ENCODE measurements at regions not wholly inside any gene's neighbourhood (a gene's known extent, or its start where the extent isn't known, plus 50 kb on each side); places are given as distances from the start of the nearest gene placed in this dataset.

DNA sequence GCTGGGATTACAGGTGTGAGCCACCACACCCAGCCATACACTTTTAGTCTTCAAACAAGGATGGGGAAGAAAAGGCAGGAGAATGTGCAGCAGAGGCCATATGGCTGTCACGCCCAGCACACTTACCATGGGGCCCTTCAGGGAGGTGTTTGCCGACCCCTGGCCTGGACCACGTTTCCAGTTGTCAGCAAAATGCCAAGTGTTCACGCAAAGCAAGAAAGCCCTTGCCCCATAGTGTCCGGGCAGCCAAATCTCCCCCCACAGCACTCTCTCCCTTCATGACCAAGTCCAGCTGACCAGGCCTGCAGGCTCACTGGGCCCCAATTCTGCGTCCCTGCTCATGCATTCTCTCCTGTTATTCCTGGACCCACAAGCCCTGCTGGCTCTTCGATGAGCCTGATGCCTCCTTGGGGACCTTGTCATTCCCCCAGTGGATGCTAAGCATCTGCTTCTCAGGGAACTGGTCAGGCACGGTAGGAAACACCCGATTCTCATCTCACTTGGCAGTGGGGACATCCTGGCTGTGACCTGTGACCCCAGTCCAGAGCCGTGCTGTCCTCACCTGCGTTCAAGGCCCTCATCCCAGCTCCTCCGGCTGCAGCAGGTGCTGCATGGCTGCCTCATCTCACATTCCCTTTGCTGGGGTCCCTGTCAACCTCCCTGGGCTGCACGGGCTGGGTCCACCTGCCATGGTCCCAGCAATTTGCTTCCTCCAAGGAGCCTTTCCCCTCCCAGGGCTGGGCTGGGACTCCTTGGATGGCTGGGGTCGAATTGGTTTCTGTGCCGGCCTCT lies 96.4 kb downstream of the CTTN start:
- peaks cover 0 to 7% (median 3%) of the 10 kb centered on the region in 3 donors for H3K27me3 ChIP-seq (ENCODE audit: control insufficient read depth in 3 of 3, insufficient read depth in 3 of 3, low read length in 3 of 3)
- no peak overlapping the region for H3K4me3 ChIP-seq (ENCODE audit: low read length in 3 of 3)
- peaks cover 0 to 7% (median 6%) of the 10 kb centered on the region in 3 donors for H3K9me3 ChIP-seq (ENCODE audit: control insufficient read depth in 3 of 3, low read length in 3 of 3)
- H3K36me3 ChIP-seq (ENCODE audit: control insufficient read depth in 3 of 3, insufficient read depth in 3 of 3, low read length in 3 of 3): no peaks in the 10 kb centered on the region
- H3K4me1 ChIP-seq (ENCODE audit: control insufficient read depth in 3 of 3, insufficient read depth in 3 of 3, low read length in 3 of 3): no peaks in the 10 kb centered on the region
- no peak overlapping the region for H3K9ac ChIP-seq (ENCODE audit: low read depth in 1 of 3, low read length in 3 of 3)
- no peak overlapping the region for H3K27ac ChIP-seq (ENCODE audit: low read depth, low read length)

DNA sequence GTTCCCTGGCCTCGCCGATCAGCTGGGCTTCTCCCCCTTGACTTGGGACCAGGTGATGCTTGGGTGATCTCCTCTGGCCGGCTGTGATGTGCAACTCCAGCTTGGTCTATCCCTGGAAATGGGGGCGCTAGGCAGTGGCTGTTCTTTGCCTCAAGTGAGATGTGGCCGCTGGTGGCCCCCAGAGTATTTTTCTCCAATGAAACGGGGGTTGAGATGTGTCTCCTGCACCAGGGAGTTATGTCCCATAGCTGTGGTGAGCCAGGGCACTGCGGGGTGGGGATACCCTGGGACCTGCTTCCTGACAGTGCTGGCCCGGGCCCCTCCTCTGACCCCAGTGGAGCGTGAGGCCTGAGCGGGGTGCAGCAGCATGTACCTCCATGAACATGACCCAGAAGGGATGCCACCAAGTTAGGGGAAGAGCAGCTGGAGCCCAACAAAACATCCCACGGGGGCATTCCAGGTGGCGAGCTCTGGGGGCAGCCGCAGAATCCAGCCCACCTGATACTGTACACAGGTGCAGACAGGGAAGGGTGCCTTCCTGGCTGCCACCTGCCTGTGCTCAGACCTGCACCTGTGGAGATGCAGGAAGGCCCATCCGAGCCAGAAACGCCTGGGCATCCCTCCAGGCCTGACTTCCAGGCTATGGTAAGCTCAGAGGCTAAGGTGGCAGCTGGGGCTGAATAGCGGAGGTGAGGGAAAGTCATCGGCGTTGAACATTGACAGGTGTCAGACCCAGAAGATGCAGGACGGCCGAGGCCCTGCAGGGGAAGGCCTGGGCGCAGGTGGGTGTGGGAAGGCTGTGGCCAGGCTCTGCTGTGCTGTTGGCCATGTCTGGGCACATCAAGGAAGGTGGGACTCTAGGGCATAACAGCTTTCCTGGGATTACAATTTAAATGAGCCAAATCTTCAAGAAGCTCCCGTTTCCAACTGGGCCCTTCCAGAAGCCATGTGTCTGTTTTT lies 97.3 kb downstream of the CTTN start:
- no peak overlapping the region for H3K9ac ChIP-seq (ENCODE audit: low read depth in 1 of 3, low read length in 3 of 3)
- no peaks in the 10 kb centered on the region for H3K36me3 ChIP-seq (ENCODE audit: control insufficient read depth in 3 of 3, insufficient read depth in 3 of 3, low read length in 3 of 3)
- no peak overlapping the region for H3K4me3 ChIP-seq (ENCODE audit: low read length in 3 of 3)
- H3K27ac ChIP-seq (ENCODE audit: low read depth, low read length): no peak overlapping the region
- peaks cover 0 to under 1% (median 0%) of the 10 kb centered on the region in 3 donors for H3K4me1 ChIP-seq (ENCODE audit: control insufficient read depth in 3 of 3, insufficient read depth in 3 of 3, low read length in 3 of 3)
- peaks cover 0 to 10% (median 3%) of the 10 kb centered on the region in 3 donors for H3K27me3 ChIP-seq (ENCODE audit: control insufficient read depth in 3 of 3, insufficient read depth in 3 of 3, low read length in 3 of 3)
- peaks cover 0 to 7% (median 4%) of the 10 kb centered on the region in 3 donors for H3K9me3 ChIP-seq (ENCODE audit: control insufficient read depth in 3 of 3, low read length in 3 of 3)

DNA sequence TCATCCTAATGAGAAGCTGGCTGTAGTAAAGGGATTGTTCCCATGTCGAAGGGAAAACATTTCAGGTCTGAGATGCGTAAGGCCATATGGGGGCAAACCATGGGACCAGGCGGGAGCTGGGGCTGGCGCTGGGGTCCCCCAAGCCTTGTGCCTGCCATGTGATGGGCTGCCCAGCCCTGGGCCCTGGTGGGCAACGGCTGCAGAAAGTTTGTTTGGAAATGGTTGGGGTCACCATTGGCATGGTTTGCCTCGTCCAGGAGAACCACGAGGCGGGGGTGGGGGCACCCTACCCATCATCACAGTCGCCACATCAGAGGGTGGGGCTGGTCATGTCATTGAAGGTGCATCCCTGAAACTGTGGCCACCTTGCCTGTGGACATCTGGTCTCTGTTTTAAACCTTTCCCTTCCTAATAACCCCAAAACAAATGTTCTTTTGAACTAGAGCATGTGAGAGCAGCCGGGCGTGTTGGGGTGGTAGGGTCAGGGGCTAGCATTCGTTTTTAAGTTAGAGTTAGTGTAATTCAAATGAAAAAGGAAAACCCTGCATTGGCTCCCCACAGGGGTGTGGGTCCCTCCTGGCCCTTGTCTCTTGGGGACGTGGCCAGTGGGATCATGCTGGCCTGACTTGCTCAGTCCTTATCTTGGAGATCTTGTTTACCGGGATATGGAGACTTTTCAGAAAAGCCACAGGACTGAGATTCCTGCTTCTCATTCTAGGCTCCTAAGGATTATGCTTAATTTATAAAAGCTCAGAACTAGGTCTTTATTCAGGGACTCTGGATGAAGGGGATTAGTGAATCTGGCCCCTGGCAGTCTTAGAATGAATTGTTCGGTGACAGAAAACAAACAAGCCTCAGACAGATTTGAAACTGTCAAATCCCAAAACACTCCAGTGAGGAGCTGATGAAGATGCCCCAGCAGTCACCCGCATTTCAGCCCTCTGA lies 98.5 kb downstream of the CTTN start:
- Histone ChIP-seq H3K27me3 (ENCODE audit: control insufficient read depth in 3 of 3, insufficient read depth in 3 of 3, low read length in 3 of 3) (peaks cover 0 to 10% (median 3%) of the 10 kb centered on the region in 3 donors), H3K9me3 (ENCODE audit: control insufficient read depth in 3 of 3, low read length in 3 of 3) (peaks cover 0 to under 1% (median 0%) of the 10 kb centered on the region in 3 donors)

DNA sequence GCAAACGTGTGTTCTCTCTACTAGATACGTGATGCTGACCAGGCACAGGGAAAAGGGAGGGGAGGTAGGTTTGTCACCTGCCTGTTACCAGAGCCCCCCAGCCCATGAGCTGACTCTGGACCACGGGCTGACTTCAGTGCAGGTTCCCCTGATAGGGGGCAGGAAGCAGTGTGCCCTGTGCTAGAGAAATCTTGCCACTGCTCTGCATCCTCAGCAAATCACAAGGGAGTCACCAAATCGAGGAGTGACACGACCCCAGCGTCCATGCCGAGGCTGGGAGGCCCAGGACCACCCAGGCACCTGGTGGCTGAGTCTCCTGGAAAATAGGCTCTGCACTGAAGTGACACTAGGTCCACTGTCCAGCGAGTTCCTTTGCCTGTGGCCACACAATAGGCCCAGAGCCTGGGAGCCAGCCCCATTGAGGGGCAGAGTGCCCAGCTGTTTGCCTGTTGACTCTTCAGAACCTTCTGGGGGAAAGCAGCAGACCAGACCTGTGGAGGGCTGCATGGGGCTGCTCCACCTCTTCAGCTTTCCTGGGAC lies 99.3 kb downstream of the CTTN start:
- no peak overlapping the region for H3K27ac ChIP-seq (ENCODE audit: low read depth, low read length)
- H3K27me3 ChIP-seq (ENCODE audit: control insufficient read depth in 3 of 3, insufficient read depth in 3 of 3, low read length in 3 of 3): peaks cover 0 to 16% (median 3%) of the 10 kb centered on the region in 3 donors
- H3K9ac ChIP-seq (ENCODE audit: low read depth in 1 of 3, low read length in 3 of 3): no peak overlapping the region
- H3K9me3 ChIP-seq (ENCODE audit: control insufficient read depth in 3 of 3, low read length in 3 of 3): no peaks in the 10 kb centered on the region
- no peaks in the 10 kb centered on the region for H3K36me3 ChIP-seq (ENCODE audit: control insufficient read depth in 3 of 3, insufficient read depth in 3 of 3, low read length in 3 of 3)
- H3K4me3 ChIP-seq (ENCODE audit: low read length in 3 of 3): no peak overlapping the region
- peaks cover 0 to 5% (median 2%) of the 10 kb centered on the region in 3 donors for H3K4me1 ChIP-seq (ENCODE audit: control insufficient read depth in 3 of 3, insufficient read depth in 3 of 3, low read length in 3 of 3)

More for the DNA sequence above, 98.5 kb downstream of the CTTN start:
- Histone ChIP-seq H3K9ac (ENCODE audit: low read depth in 1 of 3, low read length in 3 of 3) (no peak overlapping the region), H3K36me3 (ENCODE audit: control insufficient read depth in 3 of 3, insufficient read depth in 3 of 3, low read length in 3 of 3) (no peaks in the 10 kb centered on the region), H3K4me3 (ENCODE audit: low read length in 3 of 3) (no peak overlapping the region), H3K27ac (ENCODE audit: low read depth, low read length) (no peak overlapping the region), H3K4me1 (ENCODE audit: control insufficient read depth in 3 of 3, insufficient read depth in 3 of 3, low read length in 3 of 3) (peaks cover 0 to 5% (median 2%) of the 10 kb centered on the region in 3 donors)

- Histone ChIP-seq H3K36me3 (ENCODE audit: control insufficient read depth in 3 of 3, insufficient read depth in 3 of 3, low read length in 3 of 3) (no peaks in the 10 kb centered on the region), H3K4me3 (ENCODE audit: low read length in 3 of 3) (no peak overlapping the region), H3K27me3 (ENCODE audit: control insufficient read depth in 3 of 3, insufficient read depth in 3 of 3, low read length in 3 of 3) (peaks cover 0 to 16% (median 3%) of the 10 kb centered on the region in 3 donors), H3K27ac (ENCODE audit: low read depth, low read length) (no peak overlapping the region), H3K9ac (ENCODE audit: low read depth in 1 of 3, low read length in 3 of 3) (no peak overlapping the region), H3K9me3 (ENCODE audit: control insufficient read depth in 3 of 3, low read length in 3 of 3) (no peaks in the 10 kb centered on the region), H3K4me1 (ENCODE audit: control insufficient read depth in 3 of 3, insufficient read depth in 3 of 3, low read length in 3 of 3) (peaks cover 0 to 5% (median 2%) of the 10 kb centered on the region in 3 donors)
Measured at GRCh38 chr11:70498171-70498571, 99.8 kb downstream of the CTTN start.

DNA sequence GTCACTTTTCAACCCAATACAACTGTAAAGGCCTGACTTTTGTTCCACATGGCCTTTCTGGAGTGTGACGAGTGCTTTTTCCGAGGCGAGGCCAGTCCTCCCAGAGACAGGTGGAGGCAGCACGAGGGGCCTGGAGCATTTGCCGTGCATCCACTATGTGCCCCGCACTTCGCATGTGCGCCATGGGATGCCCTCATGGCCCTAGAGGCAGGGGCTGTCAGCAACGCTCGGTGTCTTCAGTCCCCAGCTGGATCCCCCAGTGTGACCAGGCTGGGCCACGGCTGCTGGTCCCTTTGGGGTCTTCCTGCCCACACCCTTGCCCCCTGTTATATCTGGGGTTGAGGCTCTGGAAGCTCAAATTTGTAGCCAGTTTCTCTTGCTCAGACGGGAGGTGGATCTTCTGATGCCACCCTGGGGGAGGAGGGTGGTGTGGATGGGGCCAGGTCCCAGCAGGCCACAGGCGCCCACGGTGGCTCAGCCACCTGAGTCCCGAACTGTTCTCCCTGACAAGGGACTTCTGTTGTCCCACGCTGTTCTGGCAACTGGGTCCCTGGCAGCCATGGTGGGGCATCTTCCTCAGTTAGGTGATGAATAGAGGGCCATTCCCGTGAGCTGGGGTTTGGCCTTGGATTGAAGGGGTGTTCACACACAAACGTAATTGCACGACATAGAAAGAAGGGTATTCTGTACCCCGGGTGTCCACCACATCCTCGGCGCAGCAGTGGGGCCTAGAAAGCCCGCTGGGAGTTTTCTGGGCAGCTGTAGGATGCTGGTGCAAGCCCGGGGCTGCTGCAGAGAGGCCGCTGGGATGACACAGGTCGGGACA lies 100.9 kb downstream of the CTTN start:
- Histone ChIP-seq H3K4me1 (ENCODE audit: control insufficient read depth in 3 of 3, insufficient read depth in 3 of 3, low read length in 3 of 3) (peaks cover 0 to 5% (median 2%) of the 10 kb centered on the region in 3 donors), H3K9me3 (ENCODE audit: control insufficient read depth in 3 of 3, low read length in 3 of 3) (no peaks in the 10 kb centered on the region), H3K27me3 (ENCODE audit: control insufficient read depth in 3 of 3, insufficient read depth in 3 of 3, low read length in 3 of 3) (peaks cover 0 to 16% (median 10%) of the 10 kb centered on the region in 3 donors), H3K36me3 (ENCODE audit: control insufficient read depth in 3 of 3, insufficient read depth in 3 of 3, low read length in 3 of 3) (no peaks in the 10 kb centered on the region), H3K27ac (ENCODE audit: low read depth, low read length) (no peak overlapping the region), H3K9ac (ENCODE audit: low read depth in 1 of 3, low read length in 3 of 3) (no peak overlapping the region), H3K4me3 (ENCODE audit: low read length in 3 of 3) (no peak overlapping the region)

DNA sequence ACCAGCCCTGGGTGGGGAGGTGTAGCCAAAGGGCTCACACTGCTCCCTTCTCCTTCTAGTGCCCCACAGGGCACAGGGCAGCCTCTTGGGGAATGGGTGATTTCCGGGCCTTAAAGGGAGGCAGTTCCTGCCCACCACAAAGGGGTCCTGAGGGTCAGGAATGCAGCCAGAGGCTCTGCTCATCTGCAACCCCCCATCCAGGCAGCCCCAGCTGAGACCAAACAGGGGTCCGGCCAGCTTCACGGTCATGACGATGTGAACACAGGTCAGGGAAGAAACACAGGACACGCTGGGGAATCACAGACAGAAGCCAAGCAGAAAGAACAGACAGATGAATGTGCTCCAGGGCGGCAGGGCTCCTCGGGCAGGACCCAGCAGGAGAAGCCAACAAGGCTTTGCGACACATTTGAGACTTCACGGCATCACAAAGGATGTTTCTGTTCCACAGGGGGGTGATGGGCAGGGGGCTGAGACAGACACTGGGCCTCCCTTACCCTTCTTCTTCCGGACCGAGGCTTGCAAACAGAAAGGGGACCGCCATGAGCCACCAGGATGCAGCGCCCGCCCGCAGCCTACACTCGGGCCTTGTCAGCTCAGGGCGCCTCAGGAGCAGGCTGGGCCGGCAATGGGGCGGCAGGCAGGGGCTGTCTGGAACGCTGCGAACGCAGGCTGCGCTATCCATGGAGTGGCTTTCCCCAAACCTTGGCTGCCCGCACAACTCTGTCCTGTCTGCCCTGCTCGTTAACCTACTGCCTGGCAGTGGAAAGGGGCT lies 101.9 kb downstream of the CTTN start:
- Histone ChIP-seq H3K4me1 (ENCODE audit: control insufficient read depth in 3 of 3, insufficient read depth in 3 of 3, low read length in 3 of 3) (peaks cover 0 to 5% (median 5%) of the 10 kb centered on the region in 3 donors), H3K36me3 (ENCODE audit: control insufficient read depth in 3 of 3, insufficient read depth in 3 of 3, low read length in 3 of 3) (no peaks in the 10 kb centered on the region), H3K9me3 (ENCODE audit: control insufficient read depth in 3 of 3, low read length in 3 of 3) (no peaks in the 10 kb centered on the region), H3K9ac (ENCODE audit: low read depth in 1 of 3, low read length in 3 of 3) (no peak overlapping the region), H3K27ac (ENCODE audit: low read depth, low read length) (no peak overlapping the region), H3K27me3 (ENCODE audit: control insufficient read depth in 3 of 3, insufficient read depth in 3 of 3, low read length in 3 of 3) (peaks cover 0 to 17% (median 15%) of the 10 kb centered on the region in 3 donors), H3K4me3 (ENCODE audit: low read length in 3 of 3) (no peak overlapping the region)
